K562 (cell line): ENCODE measurements at regions not wholly inside any gene's neighbourhood (a gene's known extent, or its start where the extent isn't known, plus 50 kb on each side); places are given as distances from the start of the nearest gene placed in this dataset.
A peak's percentile ranks its signal among the peaks of the same experiment; 100 is the strongest.
"Not testable (repeated sequence)": the region's sequence is repeated elsewhere in the genome, so short reads cannot be mapped to it uniquely, and the experiment has no call there.

Source experiments
- CC2D1A ChIP-seq: fragments of 450-650 bp; IDR thresholded peaks from 2 replicates; pipeline ENCODE4 v1.6.1; 2017; ENCODE audit warnings: mild to moderate bottlenecking
- CXXC5 ChIP-seq: fragments of 250-450 bp; sonication (Bioruptor Pico); IDR thresholded peaks from 2 replicates; pipeline ENCODE4 v1.8.0; 2022; ENCODE audit warnings: inconsistent platforms, mild to moderate bottlenecking, moderate library complexity
- EP300 ChIP-seq: IDR thresholded peaks from 2 replicates; pipeline ENCODE4 v1.6.1; 2012; ENCODE audit warnings: low read length, improper control_type of control experiment
- GATA2 ChIP-seq: sonication (generic); formaldehyde crosslinking; IDR thresholded peaks from 2 replicates; pipeline ENCODE4 v1.4.0; 2020; ENCODE audit warnings: mild to moderate bottlenecking, missing genetic modification reagents
- HDAC3 ChIP-seq: fragments of 450-650 bp; IDR thresholded peaks from 2 replicates; pipeline ENCODE4 v1.6.1; 2018; ENCODE audit warnings: borderline replicate concordance, mild to moderate bottlenecking, moderate library complexity; ENCODE audit not compliant: partially characterized antibody
- KLF16 ChIP-seq: IDR thresholded peaks from 2 replicates; pipeline ENCODE4 v1.6.1; 2016; ENCODE audit warnings: antibody characterized with exemption
- LEF1 ChIP-seq: fragments of 450-650 bp; IDR thresholded peaks from 2 replicates; pipeline ENCODE4 v1.6.1; 2016; ENCODE audit warnings: mild to moderate bottlenecking
- MAZ ChIP-seq, 2 experiments: fragments of 450-650 bp in 1 of 2; sonication (generic) in 1 of 2; formaldehyde crosslinking; IDR thresholded peaks in 1 of 2; conservative IDR thresholded peaks in 1 of 2; 2 replicates each; pipeline versions ENCODE4 v1.4.0 to v1.5.0; 2020; ENCODE audit warnings: mild to moderate bottlenecking in 1 of 2, missing genetic modification reagents in 1 of 2
- MEF2D ChIP-seq: conservative IDR thresholded peaks from 2 replicates; pipeline ENCODE4 v1.6.1; 2016; ENCODE audit warnings: low read depth, missing genetic modification characterization, missing compliant biosample characterization
- MTA1 ChIP-seq: fragments of 450-650 bp; IDR thresholded peaks from 2 replicates; pipeline ENCODE4 v1.6.1; 2017; ENCODE audit warnings: borderline replicate concordance
- SMAD3 ChIP-seq: fragments of 450-650 bp; formaldehyde crosslinking; conservative IDR thresholded peaks from 2 replicates; pipeline ENCODE4 v1.4.0; 2020; ENCODE audit warnings: mild to moderate bottlenecking
- SOX6 ChIP-seq: fragments of 450-650 bp; IDR thresholded peaks from 2 replicates; pipeline ENCODE4 v1.6.1; 2014; ENCODE audit warnings: mild to moderate bottlenecking
- TEAD4 ChIP-seq, 2 experiments: sonication (generic) in 1 of 2; formaldehyde crosslinking in 1 of 2; IDR thresholded peaks; 2 replicates each; pipeline versions ENCODE4 v1.6.1 to v1.8.0; 2012 to 2022; ENCODE audit warnings: borderline replicate concordance in 1 of 2, inconsistent platforms in 1 of 2, low read length in 1 of 2, mild to moderate bottlenecking in 1 of 2, missing genetic modification reagents in 1 of 2
- TF ChIP-seq, protein P1 (sequence below), 2 experiments: IDR thresholded peaks in 1 of 2; conservative IDR thresholded peaks in 1 of 2; 2 replicates each; pipeline ENCODE4 v1.6.1; 2016; ENCODE audit warnings: low read depth in 2 of 2, mild to moderate bottlenecking in 1 of 2, missing compliant biosample characterization in 1 of 2, missing genetic modification characterization in 1 of 2, moderate library complexity in 1 of 2
- TF ChIP-seq, protein P2 (sequence below): fragments of 450-650 bp; IDR thresholded peaks from 2 replicates; pipeline ENCODE4 v1.6.1; 2016; ENCODE audit warnings: mild to moderate bottlenecking
- TF ChIP-seq, protein P3 (sequence below): sonication (generic); formaldehyde crosslinking; IDR thresholded peaks from 2 replicates; pipeline ENCODE4 v1.8.1; 2023; ENCODE audit warnings: missing genetic modification reagents, mild to moderate bottlenecking, borderline replicate concordance
- TF ChIP-seq, protein P4 (sequence below): fragments of 450-650 bp; formaldehyde crosslinking; IDR thresholded peaks from 2 replicates; pipeline ENCODE4 v1.4.0; 2022; ENCODE audit warnings: mild to moderate bottlenecking, moderate library complexity

DNA sequence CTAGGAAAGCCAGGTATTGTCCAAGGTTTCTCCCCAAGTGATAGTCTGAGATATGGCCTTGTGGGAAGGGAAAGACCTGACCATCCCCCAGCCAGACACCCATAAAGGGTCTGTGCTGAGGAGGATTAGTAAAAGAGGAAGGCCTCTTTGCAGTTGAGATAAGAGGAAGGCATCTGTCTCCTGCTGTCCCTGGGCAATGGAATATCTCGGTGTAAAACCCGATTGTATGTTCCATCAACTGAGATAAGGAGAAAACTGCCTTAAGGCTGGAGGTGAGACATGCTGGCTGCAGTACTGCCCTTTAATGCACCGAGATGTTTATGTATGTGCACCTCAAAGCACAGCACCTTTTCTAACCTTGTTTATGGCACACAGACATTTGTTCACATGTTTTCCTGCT is 805.9 kb downstream of the FOXD4L5 start (continued):
- TF ChIP-seq, protein P1, sequence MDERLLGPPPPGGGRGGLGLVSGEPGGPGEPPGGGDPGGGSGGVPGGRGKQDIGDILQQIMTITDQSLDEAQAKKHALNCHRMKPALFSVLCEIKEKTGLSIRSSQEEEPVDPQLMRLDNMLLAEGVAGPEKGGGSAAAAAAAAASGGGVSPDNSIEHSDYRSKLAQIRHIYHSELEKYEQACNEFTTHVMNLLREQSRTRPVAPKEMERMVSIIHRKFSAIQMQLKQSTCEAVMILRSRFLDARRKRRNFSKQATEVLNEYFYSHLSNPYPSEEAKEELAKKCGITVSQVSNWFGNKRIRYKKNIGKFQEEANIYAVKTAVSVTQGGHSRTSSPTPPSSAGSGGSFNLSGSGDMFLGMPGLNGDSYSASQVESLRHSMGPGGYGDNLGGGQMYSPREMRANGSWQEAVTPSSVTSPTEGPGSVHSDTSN (CRISPR knock-in tag; IDR thresholded peaks at IDR 0.05; ENCODE audit: low read depth): not testable (repeated sequence)
- TF ChIP-seq, protein P1 (tag; conservative IDR thresholded peaks at IDR 0.05; ENCODE audit: low read depth): peak; percentile 65; the same call in 1 of the 2 replicates
- TF ChIP-seq LEF1 (peak; percentile 72), MAZ (CRISPR knock-in tag; conservative IDR thresholded peaks at IDR 0.05 in 1 of 2, IDR thresholded peaks at IDR 0.05 in 1 of 2) (0 out of 4 replicates have a peak, but pooled peaks of 1 of the 2 experiments have one; percentile 19), SOX6 (peak; percentile 94), MTA1 (peak; percentile 69; the same call in 1 of the 2 replicates), CC2D1A (peak; percentile 91; the same call in 1 of the 2 replicates), GATA2 (CRISPR knock-in tag) (peak; percentile 93), EP300 (peak; percentile 43; the same call in 1 of the 2 replicates), CXXC5 (CRISPR knock-in tag) (peak; percentile 71), HDAC3 (peak; percentile 75), TEAD4 (IDR thresholded peaks at IDR 0.05; ENCODE audit: low read length) (peak; percentile 76), KLF16 (peak; percentile 80), MEF2D (tag) (0 out of 2 replicates have a peak, but pooled peaks have one; percentile 33), SMAD3 (CRISPR knock-in tag) (peak; percentile 66; the same call in 1 of the 2 replicates)
- TF ChIP-seq, protein P2, sequence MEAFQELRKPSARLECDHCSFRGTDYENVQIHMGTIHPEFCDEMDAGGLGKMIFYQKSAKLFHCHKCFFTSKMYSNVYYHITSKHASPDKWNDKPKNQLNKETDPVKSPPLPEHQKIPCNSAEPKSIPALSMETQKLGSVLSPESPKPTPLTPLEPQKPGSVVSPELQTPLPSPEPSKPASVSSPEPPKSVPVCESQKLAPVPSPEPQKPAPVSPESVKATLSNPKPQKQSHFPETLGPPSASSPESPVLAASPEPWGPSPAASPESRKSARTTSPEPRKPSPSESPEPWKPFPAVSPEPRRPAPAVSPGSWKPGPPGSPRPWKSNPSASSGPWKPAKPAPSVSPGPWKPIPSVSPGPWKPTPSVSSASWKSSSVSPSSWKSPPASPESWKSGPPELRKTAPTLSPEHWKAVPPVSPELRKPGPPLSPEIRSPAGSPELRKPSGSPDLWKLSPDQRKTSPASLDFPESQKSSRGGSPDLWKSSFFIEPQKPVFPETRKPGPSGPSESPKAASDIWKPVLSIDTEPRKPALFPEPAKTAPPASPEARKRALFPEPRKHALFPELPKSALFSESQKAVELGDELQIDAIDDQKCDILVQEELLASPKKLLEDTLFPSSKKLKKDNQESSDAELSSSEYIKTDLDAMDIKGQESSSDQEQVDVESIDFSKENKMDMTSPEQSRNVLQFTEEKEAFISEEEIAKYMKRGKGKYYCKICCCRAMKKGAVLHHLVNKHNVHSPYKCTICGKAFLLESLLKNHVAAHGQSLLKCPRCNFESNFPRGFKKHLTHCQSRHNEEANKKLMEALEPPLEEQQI: peak; percentile 67; the same call in 1 of the 2 replicates
- TF ChIP-seq, protein P3, sequence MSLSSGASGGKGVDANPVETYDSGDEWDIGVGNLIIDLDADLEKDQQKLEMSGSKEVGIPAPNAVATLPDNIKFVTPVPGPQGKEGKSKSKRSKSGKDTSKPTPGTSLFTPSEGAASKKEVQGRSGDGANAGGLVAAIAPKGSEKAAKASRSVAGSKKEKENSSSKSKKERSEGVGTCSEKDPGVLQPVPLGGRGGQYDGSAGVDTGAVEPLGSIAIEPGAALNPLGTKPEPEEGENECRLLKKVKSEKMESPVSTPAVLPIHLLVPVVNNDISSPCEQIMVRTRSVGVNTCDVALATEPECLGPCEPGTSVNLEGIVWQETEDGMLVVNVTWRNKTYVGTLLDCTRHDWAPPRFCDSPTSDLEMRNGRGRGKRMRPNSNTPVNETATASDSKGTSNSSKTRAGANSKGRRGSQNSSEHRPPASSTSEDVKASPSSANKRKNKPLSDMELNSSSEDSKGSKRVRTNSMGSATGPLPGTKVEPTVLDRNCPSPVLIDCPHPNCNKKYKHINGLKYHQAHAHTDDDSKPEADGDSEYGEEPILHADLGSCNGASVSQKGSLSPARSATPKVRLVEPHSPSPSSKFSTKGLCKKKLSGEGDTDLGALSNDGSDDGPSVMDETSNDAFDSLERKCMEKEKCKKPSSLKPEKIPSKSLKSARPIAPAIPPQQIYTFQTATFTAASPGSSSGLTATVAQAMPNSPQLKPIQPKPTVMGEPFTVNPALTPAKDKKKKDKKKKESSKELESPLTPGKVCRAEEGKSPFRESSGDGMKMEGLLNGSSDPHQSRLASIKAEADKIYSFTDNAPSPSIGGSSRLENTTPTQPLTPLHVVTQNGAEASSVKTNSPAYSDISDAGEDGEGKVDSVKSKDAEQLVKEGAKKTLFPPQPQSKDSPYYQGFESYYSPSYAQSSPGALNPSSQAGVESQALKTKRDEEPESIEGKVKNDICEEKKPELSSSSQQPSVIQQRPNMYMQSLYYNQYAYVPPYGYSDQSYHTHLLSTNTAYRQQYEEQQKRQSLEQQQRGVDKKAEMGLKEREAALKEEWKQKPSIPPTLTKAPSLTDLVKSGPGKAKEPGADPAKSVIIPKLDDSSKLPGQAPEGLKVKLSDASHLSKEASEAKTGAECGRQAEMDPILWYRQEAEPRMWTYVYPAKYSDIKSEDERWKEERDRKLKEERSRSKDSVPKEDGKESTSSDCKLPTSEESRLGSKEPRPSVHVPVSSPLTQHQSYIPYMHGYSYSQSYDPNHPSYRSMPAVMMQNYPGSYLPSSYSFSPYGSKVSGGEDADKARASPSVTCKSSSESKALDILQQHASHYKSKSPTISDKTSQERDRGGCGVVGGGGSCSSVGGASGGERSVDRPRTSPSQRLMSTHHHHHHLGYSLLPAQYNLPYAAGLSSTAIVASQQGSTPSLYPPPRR (CRISPR knock-in tag): 0 out of 2 replicates have a peak, but pooled peaks have one; percentile 28
- not testable (repeated sequence) for TF ChIP-seq TEAD4 (CRISPR knock-in tag; IDR thresholded peaks at IDR 0.05; ENCODE audit: borderline replicate concordance)
- TF ChIP-seq, protein P4, sequence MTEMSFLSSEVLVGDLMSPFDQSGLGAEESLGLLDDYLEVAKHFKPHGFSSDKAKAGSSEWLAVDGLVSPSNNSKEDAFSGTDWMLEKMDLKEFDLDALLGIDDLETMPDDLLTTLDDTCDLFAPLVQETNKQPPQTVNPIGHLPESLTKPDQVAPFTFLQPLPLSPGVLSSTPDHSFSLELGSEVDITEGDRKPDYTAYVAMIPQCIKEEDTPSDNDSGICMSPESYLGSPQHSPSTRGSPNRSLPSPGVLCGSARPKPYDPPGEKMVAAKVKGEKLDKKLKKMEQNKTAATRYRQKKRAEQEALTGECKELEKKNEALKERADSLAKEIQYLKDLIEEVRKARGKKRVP (CRISPR knock-in tag): peak; percentile 55; the same call in 1 of the 2 replicates
